Iris pigment epithelial cell (primary cell): ENCODE measurements at regions not wholly inside any gene's neighbourhood (a gene's known extent, or its start where the extent isn't known, plus 50 kb on each side); places are given as distances from the start of the nearest gene placed in this dataset.

Experiments
- DNase-seq: peaks from one replicate; pipeline ENCODE4 v3.0.0-alpha.2; 2011; ENCODE audit warnings: low read depth

DNA sequence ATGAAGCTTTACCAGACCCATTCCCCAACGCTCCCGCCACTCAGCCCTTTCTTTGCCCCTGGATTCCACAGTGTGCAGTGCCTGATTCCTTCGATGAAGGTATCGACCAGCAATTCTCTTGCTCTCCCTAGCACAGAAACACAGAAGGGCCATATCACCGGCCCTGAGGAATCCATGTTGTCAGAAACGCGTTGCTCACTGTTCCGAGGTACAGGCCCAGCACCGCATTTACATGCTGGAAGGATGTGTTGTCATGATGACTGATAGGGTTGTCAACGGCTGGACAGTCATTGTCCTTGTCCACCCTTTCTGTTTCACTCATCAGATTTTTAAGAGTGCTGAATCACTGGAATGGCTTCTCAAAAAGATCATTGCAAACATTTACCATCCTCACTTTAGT lies 57.2 kb upstream of the GPR6 start:
- no peak for DNase-seq

- peak; percentile 3 for DNase-seq
These were observed 55.3 kb upstream of the GPR6 start for GRCh38 chr6:109922851-109923250.

- peak; percentile 14 for DNase-seq
These were observed 53.0 kb upstream of the GPR6 start for GRCh38 chr6:109925075-109925474.

- DNase-seq: peak; percentile 17
These were observed 51.1 kb upstream of the GPR6 start for GRCh38 chr6:109927052-109927451.
